Endodermal cell (in vitro differentiated cells): ENCODE measurements at regions not wholly inside any gene's neighbourhood (a gene's known extent, or its start where the extent isn't known, plus 50 kb on each side); places are given as distances from the start of the nearest gene placed in this dataset.

ENCODE experiments used
- DNase-seq: peaks from one replicate; pipeline ENCODE4 v3.0.0-alpha.2; 2017
- H3K27ac ChIP-seq: 2 replicates; pipeline ENCODE4 v1.5.1; 2013; ENCODE audit warnings: mild to moderate bottlenecking, low read depth, low read length, moderate library complexity
- H3K27me3 ChIP-seq: 2 replicates; pipeline ENCODE4 v1.6.1; 2013; ENCODE audit warnings: mild to moderate bottlenecking, low read length, moderate library complexity; ENCODE audit not compliant: insufficient read depth, control insufficient read depth, poor library complexity, severe bottlenecking
- H3K36me3 ChIP-seq: 2 replicates; pipeline ENCODE4 v1.7.0; 2013; ENCODE audit warnings: mild to moderate bottlenecking, low read length, moderate library complexity; ENCODE audit not compliant: control insufficient read depth, insufficient read depth
- H3K4me1 ChIP-seq: one replicate; pipeline ENCODE4 v1.7.0; 2013; ENCODE audit warnings: low read length; ENCODE audit not compliant: control insufficient read depth, insufficient read depth
- H3K4me3 ChIP-seq: 2 replicates; pipeline ENCODE4 v1.5.1; 2013; ENCODE audit warnings: mild to moderate bottlenecking, low read length, moderate library complexity
- H3K9ac ChIP-seq: 2 replicates; pipeline ENCODE4 v1.6.1; 2013; ENCODE audit warnings: mild to moderate bottlenecking, low read length, moderate library complexity; ENCODE audit not compliant: poor library complexity, severe bottlenecking; ENCODE audit errors: extremely low read depth
- H3K9me3 ChIP-seq: 2 replicates; pipeline ENCODE4 v1.6.1; 2013; ENCODE audit warnings: mild to moderate bottlenecking, low read length, moderate library complexity; ENCODE audit not compliant: control insufficient read depth
- H3K27ac Mint-ChIP-seq: 2 replicates; pipeline ENCODE4 v1.8.0; 2020; ENCODE audit warnings: mixed read lengths
- H3K27me3 Mint-ChIP-seq: 2 replicates; pipeline ENCODE4 v1.8.0; 2021; ENCODE audit warnings: mild to moderate bottlenecking, mixed read lengths; ENCODE audit not compliant: insufficient read depth
- H3K36me3 Mint-ChIP-seq: 2 replicates; pipeline ENCODE4 v1.8.0; 2020; ENCODE audit warnings: low read depth, mixed read lengths
- H3K4me1 Mint-ChIP-seq: 2 replicates; pipeline ENCODE4 v1.8.0; 2020; ENCODE audit warnings: mixed read lengths
- H3K4me3 Mint-ChIP-seq: 2 replicates; pipeline ENCODE4 v1.8.0; 2020; ENCODE audit warnings: mild to moderate bottlenecking, moderate library complexity, mixed read lengths
- H3K9me3 Mint-ChIP-seq: 2 replicates; pipeline ENCODE4 v1.8.0; 2020; ENCODE audit warnings: mild to moderate bottlenecking, mixed read lengths
- WGBS, 2 experiments: methylation state at CpG; one replicate each; pipeline versions ENCODE4 v1.1.5 to v1.1.7; 2013; ENCODE audit warnings: missing lambda C conversion rate in 2 of 2, mixed read lengths in 1 of 2; ENCODE audit not compliant: insufficient coverage in 1 of 2, insufficient read length in 1 of 2; 5-methylcytosine and 5-hydroxymethylcytosine counted together
- TF ChIP-seq, protein P1 (sequence below): fragments of 200-600 bp; sonication (generic); conservative IDR thresholded peaks from 2 replicates; pipeline ENCODE4 v1.5.0; 2021; ENCODE audit warnings: antibody characterized with exemption, mild to moderate bottlenecking

GRCh38 chr7:12990440-12990839, 303.0 kb downstream of the ARL4A start:
- TF ChIP-seq, protein P1, sequence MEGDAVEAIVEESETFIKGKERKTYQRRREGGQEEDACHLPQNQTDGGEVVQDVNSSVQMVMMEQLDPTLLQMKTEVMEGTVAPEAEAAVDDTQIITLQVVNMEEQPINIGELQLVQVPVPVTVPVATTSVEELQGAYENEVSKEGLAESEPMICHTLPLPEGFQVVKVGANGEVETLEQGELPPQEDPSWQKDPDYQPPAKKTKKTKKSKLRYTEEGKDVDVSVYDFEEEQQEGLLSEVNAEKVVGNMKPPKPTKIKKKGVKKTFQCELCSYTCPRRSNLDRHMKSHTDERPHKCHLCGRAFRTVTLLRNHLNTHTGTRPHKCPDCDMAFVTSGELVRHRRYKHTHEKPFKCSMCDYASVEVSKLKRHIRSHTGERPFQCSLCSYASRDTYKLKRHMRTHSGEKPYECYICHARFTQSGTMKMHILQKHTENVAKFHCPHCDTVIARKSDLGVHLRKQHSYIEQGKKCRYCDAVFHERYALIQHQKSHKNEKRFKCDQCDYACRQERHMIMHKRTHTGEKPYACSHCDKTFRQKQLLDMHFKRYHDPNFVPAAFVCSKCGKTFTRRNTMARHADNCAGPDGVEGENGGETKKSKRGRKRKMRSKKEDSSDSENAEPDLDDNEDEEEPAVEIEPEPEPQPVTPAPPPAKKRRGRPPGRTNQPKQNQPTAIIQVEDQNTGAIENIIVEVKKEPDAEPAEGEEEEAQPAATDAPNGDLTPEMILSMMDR = no peak
- Mint-ChIP-seq H3K36me3 (no peaks in the 10 kb centered on the region), H3K27me3 (no peaks in the 10 kb centered on the region), H3K4me1 (peaks cover 3% of the 10 kb centered on the region), H3K27ac (no peak overlapping the region), H3K4me3 (no peak overlapping the region), H3K9me3 (no peaks in the 10 kb centered on the region)
- no peaks in the 10 kb centered on the region for H3K9me3 ChIP-seq
- H3K4me1 ChIP-seq = no peaks in the 10 kb centered on the region
- no peaks in the 10 kb centered on the region for H3K27me3 ChIP-seq
- H3K4me3 ChIP-seq = no peak overlapping the region
- no peaks in the 10 kb centered on the region for H3K36me3 ChIP-seq
- no peak overlapping the region for H3K27ac ChIP-seq
- no peak for DNase-seq
- WGBS, 2 experiments = 99 to 100% methylated on average over 1 to 3 of the region's 4 CpGs
- no peak overlapping the region for H3K9ac ChIP-seq

DNA sequence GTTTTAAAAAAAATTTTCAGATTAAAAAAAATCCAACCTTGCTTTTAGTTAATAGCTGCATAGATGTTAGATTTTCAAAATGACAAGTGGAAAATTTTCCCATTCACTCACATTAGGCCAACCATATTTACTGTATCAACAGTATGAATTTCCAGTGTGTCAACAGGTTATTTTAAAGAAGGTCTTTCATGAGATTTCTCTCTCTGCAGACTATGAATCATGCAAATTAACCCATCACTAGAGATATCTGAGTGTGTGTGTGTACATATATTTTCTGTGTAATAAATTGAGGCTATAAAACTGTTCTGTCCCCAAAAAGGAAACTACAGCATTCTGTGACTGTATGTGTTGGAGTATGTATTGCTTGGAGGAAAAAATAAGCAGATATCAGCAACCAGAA, 305.6 kb downstream of the ARL4A start:
- no peak overlapping the region for H3K4me3 ChIP-seq
- no peaks in the 10 kb centered on the region for H3K36me3 ChIP-seq
- no peak overlapping the region for H3K9ac ChIP-seq
- TF ChIP-seq, protein P1 = no peak
- Mint-ChIP-seq H3K27ac (no peak overlapping the region), H3K4me3 (no peak overlapping the region), H3K36me3 (no peaks in the 10 kb centered on the region), H3K4me1 (no peaks in the 10 kb centered on the region), H3K27me3 (no peaks in the 10 kb centered on the region), H3K9me3 (peaks cover 3% of the 10 kb centered on the region)
- H3K4me1 ChIP-seq = no peaks in the 10 kb centered on the region
- no peaks in the 10 kb centered on the region for H3K27me3 ChIP-seq
- no peak for DNase-seq
- H3K27ac ChIP-seq = no peak overlapping the region
- H3K9me3 ChIP-seq = no peaks in the 10 kb centered on the region

DNA sequence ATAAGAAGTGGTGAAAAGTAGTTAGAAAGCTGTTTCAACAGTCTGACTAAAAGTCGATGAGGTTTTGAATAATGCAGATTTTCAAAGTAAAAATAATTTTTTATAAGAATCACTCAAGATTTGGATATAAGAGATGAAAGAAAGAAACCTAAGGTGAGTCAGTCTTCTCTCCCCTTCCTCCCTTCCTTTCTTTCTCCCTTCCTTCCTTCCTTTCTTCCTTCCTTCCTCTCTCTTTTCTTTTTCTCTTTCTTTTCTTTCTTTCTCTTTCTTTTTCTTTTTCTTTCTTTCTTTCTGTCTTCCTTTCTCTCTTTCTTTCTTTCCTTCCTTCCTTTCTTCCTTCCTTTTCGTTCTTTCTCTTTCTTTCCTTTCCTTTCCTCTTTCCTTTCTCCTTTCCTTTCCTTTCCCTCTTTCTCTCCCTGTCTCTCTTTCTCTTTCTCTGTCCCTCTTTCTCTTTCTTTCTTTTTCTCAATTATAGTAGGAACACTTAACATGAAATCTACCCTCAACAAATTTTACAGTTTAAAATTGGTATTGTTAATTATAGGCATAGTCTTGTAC, 308.6 kb downstream of the ARL4A start:
- Histone ChIP-seq H3K27me3 (no peaks in the 10 kb centered on the region), H3K27ac (no peak overlapping the region), H3K9me3 (peaks cover 7% of the 10 kb centered on the region), H3K4me3 (no peak overlapping the region), H3K4me1 (no peaks in the 10 kb centered on the region), H3K36me3 (no peaks in the 10 kb centered on the region), H3K9ac (no peak overlapping the region)
- peaks cover 16% of the 10 kb centered on the region for H3K9me3 Mint-ChIP-seq
- DNase-seq = no peak
- TF ChIP-seq, protein P1 = no peak
- no peaks in the 10 kb centered on the region for H3K27me3 Mint-ChIP-seq
- H3K27ac Mint-ChIP-seq = no peak overlapping the region
- no peak overlapping the region for H3K4me3 Mint-ChIP-seq
- WGBS, 2 experiments = 94 to 95% methylated on average over 1 to 2 of the region's 2 CpGs
- H3K36me3 Mint-ChIP-seq = peaks cover 3% of the 10 kb centered on the region
- no peaks in the 10 kb centered on the region for H3K4me1 Mint-ChIP-seq
